KMS-11 (cell line): ENCODE measurements at regions not wholly inside any gene's neighbourhood (a gene's known extent, or its start where the extent isn't known, plus 50 kb on each side); places are given as distances from the start of the nearest gene placed in this dataset.

Experiments used
- H2AFZ ChIP-seq: fragments of 200-600 bp; sonication (generic); 2 replicates; pipeline ENCODE4 v1.6.1; 2016; ENCODE audit warnings: antibody characterized with exemption, mixed run types, low read depth
- H3K27ac ChIP-seq: fragments of 200-600 bp; sonication (generic); 2 replicates; pipeline ENCODE4 v1.6.1; 2016; ENCODE audit warnings: mild to moderate bottlenecking, mixed run types
- H3K27me3 ChIP-seq: fragments of 200-600 bp; sonication (generic); 2 replicates; pipeline ENCODE4 v1.6.1; 2017; ENCODE audit warnings: mild to moderate bottlenecking, low read depth, mixed run types, moderate library complexity; ENCODE audit not compliant: insufficient read depth
- H3K36me3 ChIP-seq: fragments of 200-600 bp; sonication (generic); 2 replicates; pipeline ENCODE4 v1.6.1; 2017; ENCODE audit warnings: mild to moderate bottlenecking, mixed run types; ENCODE audit not compliant: insufficient read depth
- H3K4me1 ChIP-seq: fragments of 200-600 bp; sonication (generic); 2 replicates; pipeline ENCODE4 v1.6.1; 2016; ENCODE audit warnings: mild to moderate bottlenecking, low read depth, mixed run types; ENCODE audit not compliant: poor library complexity, severe bottlenecking
- H3K4me2 ChIP-seq: fragments of 200-600 bp; sonication (generic); 2 replicates; pipeline ENCODE4 v1.7.0; 2016; ENCODE audit warnings: mild to moderate bottlenecking, mixed run types
- H3K4me3 ChIP-seq: fragments of 200-600 bp; sonication (generic); IDR thresholded peaks from 2 replicates; pipeline ENCODE4 v1.6.1; 2017; ENCODE audit warnings: low read depth, low read length, mixed read lengths; ENCODE audit not compliant: insufficient read depth
- H3K79me2 ChIP-seq: fragments of 200-600 bp; sonication (generic); 2 replicates; pipeline ENCODE4 v1.6.1; 2016; ENCODE audit warnings: low read depth, mixed run types; ENCODE audit not compliant: insufficient read depth
- H3K9ac ChIP-seq: fragments of 200-600 bp; sonication (generic); 2 replicates; pipeline ENCODE4 v1.6.1; 2016; ENCODE audit warnings: mild to moderate bottlenecking, mixed run types
- H4K20me1 ChIP-seq: fragments of 200-600 bp; sonication (generic); 2 replicates; pipeline ENCODE4 v1.6.1; 2016; ENCODE audit warnings: mild to moderate bottlenecking, mixed run types; ENCODE audit not compliant: insufficient read depth
- CTCF ChIP-seq: fragments of 200-600 bp; sonication (generic); conservative IDR thresholded peaks from 2 replicates; pipeline ENCODE4 v1.6.1; 2017; ENCODE audit warnings: low read depth, mild to moderate bottlenecking, antibody characterized with exemption, low read length, moderate library complexity, mixed read lengths

- Histone ChIP-seq H2AFZ (no peak overlapping the region), H3K27me3 (no peaks in the 10 kb centered on the region), H3K4me2 (no peak overlapping the region), H3K36me3 (no peaks in the 10 kb centered on the region), H3K27ac (no peak overlapping the region), H3K4me3 (no peak overlapping the region), H4K20me1 (no peaks in the 10 kb centered on the region), H3K9ac (no peak overlapping the region), H3K79me2 (no peaks in the 10 kb centered on the region), H3K4me1 (no peaks in the 10 kb centered on the region)
- no peak for TF ChIP-seq CTCF
Observed at GRCh38 chr12:19744705-19745218, 305.5 kb downstream of the AEBP2 start.

- H3K4me2 ChIP-seq: no peak overlapping the region
- no peaks in the 10 kb centered on the region for H3K4me1 ChIP-seq
- no peaks in the 10 kb centered on the region for H3K36me3 ChIP-seq
- no peak for TF ChIP-seq CTCF
- no peak overlapping the region for H3K4me3 ChIP-seq
- no peak overlapping the region for H3K27ac ChIP-seq
- no peaks in the 10 kb centered on the region for H3K79me2 ChIP-seq
- no peaks in the 10 kb centered on the region for H4K20me1 ChIP-seq
- no peaks in the 10 kb centered on the region for H3K27me3 ChIP-seq
- H3K9ac ChIP-seq: no peak overlapping the region
- no peak overlapping the region for H2AFZ ChIP-seq
Observed at GRCh38 chr12:19746471-19746870, 307.2 kb downstream of the AEBP2 start.

GRCh38 chr12:19749906-19750574 lies 310.7 kb downstream of the AEBP2 start:
- no peaks in the 10 kb centered on the region for H3K79me2 ChIP-seq
- H3K27me3 ChIP-seq: no peaks in the 10 kb centered on the region
- no peak overlapping the region for H3K9ac ChIP-seq
- H2AFZ ChIP-seq: no peak overlapping the region
- no peaks in the 10 kb centered on the region for H3K4me1 ChIP-seq
- H3K4me3 ChIP-seq: no peak overlapping the region
- H4K20me1 ChIP-seq: no peaks in the 10 kb centered on the region
- no peaks in the 10 kb centered on the region for H3K36me3 ChIP-seq
- TF ChIP-seq CTCF: no peak
- no peak overlapping the region for H3K4me2 ChIP-seq
- H3K27ac ChIP-seq: no peak overlapping the region

- no peaks in the 10 kb centered on the region for H4K20me1 ChIP-seq
- H3K9ac ChIP-seq: no peak overlapping the region
- H3K79me2 ChIP-seq: no peaks in the 10 kb centered on the region
- H3K4me3 ChIP-seq: no peak overlapping the region
- H3K36me3 ChIP-seq: no peaks in the 10 kb centered on the region
- no peaks in the 10 kb centered on the region for H3K4me1 ChIP-seq
- H3K27me3 ChIP-seq: no peaks in the 10 kb centered on the region
- no peak overlapping the region for H3K27ac ChIP-seq
- no peak overlapping the region for H3K4me2 ChIP-seq
- H2AFZ ChIP-seq: no peak overlapping the region
- TF ChIP-seq CTCF: no peak
Observed at GRCh38 chr12:19751078-19751477, 311.8 kb downstream of the AEBP2 start.
